Peyer's patch (tissue), 4 donors: ENCODE measurements at regions not wholly inside any gene's neighbourhood (a gene's known extent, or its start where the extent isn't known, plus 50 kb on each side); places are given as distances from the start of the nearest gene placed in this dataset.

Experiments used
- POLR2A ChIP-seq, 2 donors: fragments of 450-650 bp; IDR thresholded peaks; one replicate each; pipeline ENCODE4 v1.5.1; 2017; ENCODE audit warnings: antibody characterized with exemption in 2 of 2, mild to moderate bottlenecking in 2 of 2, moderate library complexity in 2 of 2
- TF ChIP-seq, protein P1 (sequence below), 6 experiments: fragments of 450-650 bp in 4 of 6; fragments of 200-600 bp in 2 of 6; sonication (generic) in 1 of 6; IDR thresholded peaks; one replicate each; pipeline ENCODE4 v1.5.1; 2017 to 2019; ENCODE audit warnings: antibody characterized with exemption in 6 of 6, mild to moderate bottlenecking in 3 of 6, moderate library complexity in 1 of 6

GRCh38 chr7:51786284-51786683, 469.7 kb upstream of the COBL start:
- TF ChIP-seq, protein P1, sequence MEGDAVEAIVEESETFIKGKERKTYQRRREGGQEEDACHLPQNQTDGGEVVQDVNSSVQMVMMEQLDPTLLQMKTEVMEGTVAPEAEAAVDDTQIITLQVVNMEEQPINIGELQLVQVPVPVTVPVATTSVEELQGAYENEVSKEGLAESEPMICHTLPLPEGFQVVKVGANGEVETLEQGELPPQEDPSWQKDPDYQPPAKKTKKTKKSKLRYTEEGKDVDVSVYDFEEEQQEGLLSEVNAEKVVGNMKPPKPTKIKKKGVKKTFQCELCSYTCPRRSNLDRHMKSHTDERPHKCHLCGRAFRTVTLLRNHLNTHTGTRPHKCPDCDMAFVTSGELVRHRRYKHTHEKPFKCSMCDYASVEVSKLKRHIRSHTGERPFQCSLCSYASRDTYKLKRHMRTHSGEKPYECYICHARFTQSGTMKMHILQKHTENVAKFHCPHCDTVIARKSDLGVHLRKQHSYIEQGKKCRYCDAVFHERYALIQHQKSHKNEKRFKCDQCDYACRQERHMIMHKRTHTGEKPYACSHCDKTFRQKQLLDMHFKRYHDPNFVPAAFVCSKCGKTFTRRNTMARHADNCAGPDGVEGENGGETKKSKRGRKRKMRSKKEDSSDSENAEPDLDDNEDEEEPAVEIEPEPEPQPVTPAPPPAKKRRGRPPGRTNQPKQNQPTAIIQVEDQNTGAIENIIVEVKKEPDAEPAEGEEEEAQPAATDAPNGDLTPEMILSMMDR (IDR thresholded peaks at IDR 0.05), result no peak
- TF ChIP-seq POLR2A (IDR thresholded peaks at IDR 0.05), result no peak
